NOMO-1 treated with dmso at 0.1 percent for 144 hours (cell line): ENCODE measurements at regions not wholly inside any gene's neighbourhood (a gene's known extent, or its start where the extent isn't known, plus 50 kb on each side); places are given as distances from the start of the nearest gene placed in this dataset.

Experiments
- DNase-seq: peaks from one replicate; lab custom pipeline; 2025; ENCODE audit not compliant: unreplicated experiment; lab: John Stamatoyannopoulos, UW

- no peak for DNase-seq
Measured at GRCh38 chr4:162392946-162393345, 229.1 kb upstream of the FSTL5 start.

GRCh38 chr4:162366146-162366545 is 202.3 kb upstream of the FSTL5 start:
- peak; percentile 59 for DNase-seq

DNA sequence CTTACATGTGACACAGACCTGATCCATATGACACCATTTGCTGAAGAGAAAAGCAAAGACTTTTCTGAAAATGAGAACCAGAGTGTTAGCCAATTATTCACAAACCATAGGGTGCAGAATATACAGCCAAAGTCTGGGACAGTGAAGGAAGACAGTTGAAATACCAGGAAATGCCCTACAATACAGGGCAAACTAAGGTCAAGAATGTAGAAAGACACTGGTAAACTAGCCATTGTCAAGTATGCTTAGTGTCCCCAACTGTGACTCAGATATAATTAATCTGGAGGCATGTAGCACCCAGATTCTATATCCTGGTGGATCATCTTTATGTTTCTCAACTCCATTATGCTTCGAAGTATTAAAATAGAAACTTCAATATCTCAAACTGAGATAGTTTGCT is 200.9 kb upstream of the FSTL5 start:
- no peak for DNase-seq

GRCh38 chr4:162360369-162361149 is 196.8 kb upstream of the FSTL5 start:
- DNase-seq = no peak

DNA sequence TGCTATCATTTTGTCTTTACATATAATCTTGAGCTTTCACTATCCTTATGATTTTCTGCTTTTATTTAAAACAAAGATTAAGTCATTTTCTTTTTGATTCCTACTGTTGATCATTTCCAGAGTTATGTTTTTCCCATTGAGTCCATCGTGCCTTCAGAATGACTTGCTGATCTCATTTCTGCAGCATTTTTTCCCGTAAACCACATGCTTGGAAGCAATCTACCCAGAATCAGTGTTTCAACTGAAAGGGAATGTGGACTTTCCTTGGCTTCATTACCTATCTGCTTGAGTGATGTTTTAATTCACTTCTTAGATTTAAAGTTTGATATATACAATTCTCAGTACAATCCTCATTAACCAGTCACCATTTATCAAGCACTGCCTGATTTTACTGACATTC is 192.4 kb upstream of the FSTL5 start:
- DNase-seq = no peak

- no peak for DNase-seq
Measured at GRCh38 chr4:162352580-162353107, 188.8 kb upstream of the FSTL5 start.

DNA sequence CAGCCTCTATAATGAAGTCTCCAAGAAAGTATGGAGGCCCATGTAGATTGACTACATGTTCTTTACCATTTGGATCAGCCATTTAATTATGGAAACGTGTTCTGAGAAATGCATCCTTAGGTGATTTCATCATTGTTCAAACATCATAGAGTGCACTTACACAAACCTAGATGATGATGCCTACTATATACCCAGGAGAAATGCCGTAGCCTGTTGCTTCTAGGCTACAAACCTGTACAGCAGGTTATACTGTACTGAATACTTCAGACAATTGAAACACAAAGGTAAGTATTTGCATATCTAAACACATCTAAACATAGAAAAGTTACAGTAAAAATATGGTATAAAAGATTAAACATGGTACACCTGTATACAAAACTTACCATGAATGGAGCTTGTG is 186.5 kb upstream of the FSTL5 start:
- no peak for DNase-seq

GRCh38 chr4:162349395-162349794 is 185.6 kb upstream of the FSTL5 start:
- no peak for DNase-seq

GRCh38 chr4:162347842-162348213 is 184.0 kb upstream of the FSTL5 start:
- no peak for DNase-seq

DNA sequence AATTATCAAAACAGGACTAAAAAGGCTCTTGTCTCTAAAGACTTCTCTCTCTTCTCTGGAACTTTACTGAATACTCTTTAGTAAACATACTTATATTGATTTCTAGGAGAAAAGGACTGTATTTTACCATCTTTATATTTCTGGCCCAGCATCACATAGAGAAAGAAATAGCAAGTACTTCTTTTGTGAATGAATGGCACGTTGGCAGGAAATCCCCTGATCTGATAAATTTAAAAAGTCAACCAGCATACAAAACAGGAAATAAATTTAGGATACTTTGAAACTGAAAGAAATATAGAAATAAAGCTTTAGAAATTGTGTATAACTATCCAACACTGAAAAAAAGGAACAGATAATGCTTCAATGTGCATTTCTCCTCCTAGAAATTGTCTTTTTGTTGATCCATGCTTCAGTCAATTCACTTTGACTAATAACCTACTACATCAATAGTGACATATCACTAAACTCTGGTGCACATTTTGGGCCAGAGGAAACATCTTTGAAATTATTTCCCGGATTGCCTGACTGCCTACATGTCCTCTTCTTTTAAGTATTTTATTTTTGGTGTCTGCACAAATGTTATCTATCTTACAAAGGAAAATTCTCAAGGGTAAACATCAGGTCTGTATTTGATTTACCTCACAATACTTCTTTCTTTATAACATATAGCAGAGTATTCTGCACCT is 183.5 kb upstream of the FSTL5 start:
- DNase-seq = no peak

- DNase-seq = no peak
Measured at GRCh38 chr4:162343967-162344366, 180.2 kb upstream of the FSTL5 start.

DNA sequence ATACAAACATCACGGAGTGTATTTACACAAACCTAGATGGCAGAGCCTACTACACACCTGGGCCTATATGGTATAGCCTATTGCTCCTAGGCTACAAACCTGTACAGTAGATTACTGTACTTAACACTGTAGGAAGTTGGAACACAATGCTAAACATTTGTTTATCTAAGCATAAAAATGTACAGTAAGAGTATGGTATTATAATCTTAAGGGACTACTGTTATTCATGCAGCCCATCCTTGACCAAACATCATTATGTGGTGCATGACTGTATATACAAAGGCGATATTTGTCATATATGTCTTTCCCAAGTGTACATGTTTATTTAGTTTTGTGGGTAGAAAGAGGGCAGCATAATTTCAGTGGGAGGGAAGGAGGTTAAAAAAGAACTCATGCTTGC is 177.7 kb upstream of the FSTL5 start:
- DNase-seq = no peak

- DNase-seq = no peak
Measured at GRCh38 chr4:162323919-162324318, 160.1 kb upstream of the FSTL5 start.

DNA sequence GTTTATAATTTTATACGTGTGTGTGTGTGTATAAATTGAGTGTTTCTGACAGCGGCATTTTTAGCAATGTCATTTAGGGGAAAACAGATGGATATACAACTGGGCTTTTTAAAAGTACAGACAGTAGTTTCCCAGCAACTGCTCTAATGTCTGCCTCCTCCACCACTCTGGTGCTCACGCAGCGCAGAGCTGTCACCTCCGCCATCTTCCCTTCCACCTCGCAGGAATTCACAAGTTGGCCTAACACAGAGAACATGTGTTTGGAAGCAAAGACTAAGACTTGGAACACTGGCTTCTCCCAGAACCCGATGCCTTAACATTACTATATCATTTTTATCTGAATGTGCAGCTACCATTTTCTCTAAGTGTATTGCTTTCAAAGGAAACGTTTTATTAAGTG is 158.3 kb upstream of the FSTL5 start:
- no peak for DNase-seq

DNA sequence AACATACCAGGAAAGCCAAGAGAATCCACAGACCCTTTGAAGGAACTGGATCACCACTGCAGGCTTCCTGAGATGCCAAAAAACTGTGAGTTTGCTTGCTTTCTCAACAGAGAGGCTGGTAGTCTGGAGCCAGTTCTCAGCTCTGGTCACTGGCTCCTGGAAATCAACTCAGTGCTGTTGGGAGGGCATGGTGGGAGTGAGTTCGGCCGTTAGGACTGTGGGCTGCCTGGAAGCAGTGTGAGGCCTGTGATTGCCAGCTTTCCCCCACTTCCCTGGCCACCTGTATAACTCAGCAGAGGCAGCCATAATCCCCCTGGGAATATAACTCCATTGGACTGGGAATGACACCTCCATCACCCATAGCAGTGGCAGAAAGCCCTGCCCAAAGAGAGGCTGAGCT is 122.0 kb upstream of the FSTL5 start:
- no peak for DNase-seq

- DNase-seq = no peak
Measured at GRCh38 chr4:162282684-162283083, 118.9 kb upstream of the FSTL5 start.

- peak; percentile 77 for DNase-seq
Measured at GRCh38 chr4:162274354-162274753, 110.6 kb upstream of the FSTL5 start.

DNA sequence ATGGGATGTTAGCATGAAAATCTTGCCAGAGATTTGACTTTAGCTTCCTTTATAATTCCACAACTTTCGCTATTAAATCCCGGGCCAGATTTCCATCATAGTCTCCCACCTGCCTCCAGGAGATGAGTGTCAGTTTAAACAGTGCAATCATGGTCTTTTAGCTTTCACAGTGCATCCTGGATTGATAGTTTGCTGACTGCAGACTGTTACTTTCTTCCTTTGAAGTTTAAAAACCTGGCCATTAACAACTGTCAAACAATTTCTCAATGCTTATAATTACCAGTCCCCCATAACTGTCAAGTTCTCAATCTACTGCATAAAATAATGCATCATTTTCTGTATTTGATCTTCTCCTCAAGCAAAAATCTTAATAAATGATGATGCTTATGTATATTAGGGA is 108.4 kb upstream of the FSTL5 start:
- DNase-seq = no peak

- DNase-seq = no peak
Measured at GRCh38 chr4:162268911-162269310, 105.1 kb upstream of the FSTL5 start.

GRCh38 chr4:162265802-162266201 is 102.0 kb upstream of the FSTL5 start:
- no peak for DNase-seq

- DNase-seq = no peak
Measured at GRCh38 chr4:162245051-162245450, 81.3 kb upstream of the FSTL5 start.

- no peak for DNase-seq
Measured at GRCh38 chr4:162241857-162242256, 78.1 kb upstream of the FSTL5 start.
